MM.1S (cell line): ENCODE measurements at regions not wholly inside any gene's neighbourhood (a gene's known extent, or its start where the extent isn't known, plus 50 kb on each side); places are given as distances from the start of the nearest gene placed in this dataset.

Experiments used
- DNase-seq: peaks from one replicate; pipeline ENCODE4 v3.0.0-alpha.2; 2015
- H2AFZ ChIP-seq: fragments of 300-600 bp; sonication (generic); 2 replicates; pipeline ENCODE4 v1.6.0; 2016; ENCODE audit warnings: antibody characterized with exemption, low read length
- H3F3A ChIP-seq: fragments of 300-600 bp; sonication (generic); 2 replicates; pipeline ENCODE4 v1.6.1; 2016; ENCODE audit warnings: mild to moderate bottlenecking, antibody characterized with exemption, low read length, moderate library complexity, mixed read lengths; ENCODE audit not compliant: insufficient read depth
- H3K27ac ChIP-seq: fragments of 300-600 bp; sonication (generic); 2 replicates; pipeline ENCODE4 v1.5.1; 2016; ENCODE audit warnings: mild to moderate bottlenecking, low read length
- H3K27me3 ChIP-seq: fragments of 300-600 bp; sonication (generic); replicated peaks from 2 replicates; pipeline ENCODE4 v1.6.0; 2016; ENCODE audit warnings: low read length; ENCODE audit not compliant: insufficient read depth
- H3K36me3 ChIP-seq: fragments of 300-600 bp; sonication (generic); replicated peaks from 2 replicates; pipeline ENCODE4 v1.6.1; 2016; ENCODE audit warnings: mild to moderate bottlenecking, low read length, mixed read lengths; ENCODE audit not compliant: insufficient read depth
- H3K4me1 ChIP-seq: fragments of 300-600 bp; sonication (generic); 2 replicates; pipeline ENCODE4 v1.6.1; 2016; ENCODE audit warnings: low read length, mixed read lengths
- H3K4me2 ChIP-seq: fragments of 300-600 bp; sonication (generic); 2 replicates; pipeline ENCODE4 v1.6.0; 2016; ENCODE audit warnings: low read depth, low read length
- H3K4me3 ChIP-seq: fragments of 300-600 bp; sonication (generic); 2 replicates; pipeline ENCODE4 v1.5.1; 2016; ENCODE audit warnings: low read length, mixed read lengths
- H3K79me2 ChIP-seq: fragments of 300-600 bp; sonication (generic); 2 replicates; pipeline ENCODE4 v1.6.1; 2016; ENCODE audit warnings: mixed run types, low read length, mixed read lengths
- H3K9ac ChIP-seq: fragments of 300-600 bp; sonication (generic); 2 replicates; pipeline ENCODE4 v1.6.1; 2016; ENCODE audit warnings: low read length, mixed read lengths
- H3K9me2 ChIP-seq: fragments of 300-600 bp; sonication (generic); replicated peaks from 2 replicates; pipeline ENCODE4 v1.6.1; 2016; ENCODE audit warnings: mild to moderate bottlenecking, low read length, mixed read lengths; ENCODE audit not compliant: insufficient read depth
- H3K9me3 ChIP-seq: fragments of 300-600 bp; sonication (generic); replicated peaks from 2 replicates; pipeline ENCODE4 v1.6.1; 2016; ENCODE audit warnings: mild to moderate bottlenecking, low read length, mixed read lengths; ENCODE audit not compliant: insufficient read depth
- H4K20me1 ChIP-seq: fragments of 300-600 bp; sonication (generic); 2 replicates; pipeline ENCODE4 v1.6.1; 2016; ENCODE audit warnings: mild to moderate bottlenecking, low read length, moderate library complexity, mixed read lengths; ENCODE audit not compliant: insufficient read depth
- EZH2 ChIP-seq: fragments of 300-600 bp; sonication (generic); optimal IDR thresholded peaks from 2 replicates; pipeline ENCODE3; 2017; ENCODE audit warnings: low read depth, mild to moderate bottlenecking, antibody characterized with exemption, low read length, mixed read lengths
- EZH2phosphoT487 ChIP-seq: fragments of 300-600 bp; sonication (generic); IDR thresholded peaks from 2 replicates; pipeline ENCODE4 v1.6.1; 2018; ENCODE audit warnings: antibody characterized with exemption, low read length
- TF ChIP-seq, protein P1 (sequence below): fragments of 300-600 bp; sonication (generic); IDR thresholded peaks from 2 replicates; pipeline ENCODE4 v1.5.1; 2016; ENCODE audit warnings: antibody characterized with exemption, low read length, mixed read lengths

GRCh38 chr11:95345651-95346050, 114.6 kb upstream of the SESN3 start:
- Histone ChIP-seq H3K4me1 (no peaks in the 10 kb centered on the region), H3K9ac (no peak overlapping the region), H3K9me2 (no peaks in the 10 kb centered on the region), H3K27me3 (peaks cover 84% of the 10 kb centered on the region), H3K36me3 (no peaks in the 10 kb centered on the region), H3F3A (no peaks in the 10 kb centered on the region), H3K9me3 (no peaks in the 10 kb centered on the region), H3K4me2 (no peak overlapping the region), H4K20me1 (no peaks in the 10 kb centered on the region), H3K27ac (no peak overlapping the region), H3K4me3 (no peak overlapping the region), H3K79me2 (no peaks in the 10 kb centered on the region), H2AFZ (no peak overlapping the region)
- TF ChIP-seq, protein P1, sequence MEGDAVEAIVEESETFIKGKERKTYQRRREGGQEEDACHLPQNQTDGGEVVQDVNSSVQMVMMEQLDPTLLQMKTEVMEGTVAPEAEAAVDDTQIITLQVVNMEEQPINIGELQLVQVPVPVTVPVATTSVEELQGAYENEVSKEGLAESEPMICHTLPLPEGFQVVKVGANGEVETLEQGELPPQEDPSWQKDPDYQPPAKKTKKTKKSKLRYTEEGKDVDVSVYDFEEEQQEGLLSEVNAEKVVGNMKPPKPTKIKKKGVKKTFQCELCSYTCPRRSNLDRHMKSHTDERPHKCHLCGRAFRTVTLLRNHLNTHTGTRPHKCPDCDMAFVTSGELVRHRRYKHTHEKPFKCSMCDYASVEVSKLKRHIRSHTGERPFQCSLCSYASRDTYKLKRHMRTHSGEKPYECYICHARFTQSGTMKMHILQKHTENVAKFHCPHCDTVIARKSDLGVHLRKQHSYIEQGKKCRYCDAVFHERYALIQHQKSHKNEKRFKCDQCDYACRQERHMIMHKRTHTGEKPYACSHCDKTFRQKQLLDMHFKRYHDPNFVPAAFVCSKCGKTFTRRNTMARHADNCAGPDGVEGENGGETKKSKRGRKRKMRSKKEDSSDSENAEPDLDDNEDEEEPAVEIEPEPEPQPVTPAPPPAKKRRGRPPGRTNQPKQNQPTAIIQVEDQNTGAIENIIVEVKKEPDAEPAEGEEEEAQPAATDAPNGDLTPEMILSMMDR = no peak
- no peak for TF ChIP-seq EZH2
- TF ChIP-seq EZH2phosphoT487 = no peak
- DNase-seq = peak; percentile 19

DNA sequence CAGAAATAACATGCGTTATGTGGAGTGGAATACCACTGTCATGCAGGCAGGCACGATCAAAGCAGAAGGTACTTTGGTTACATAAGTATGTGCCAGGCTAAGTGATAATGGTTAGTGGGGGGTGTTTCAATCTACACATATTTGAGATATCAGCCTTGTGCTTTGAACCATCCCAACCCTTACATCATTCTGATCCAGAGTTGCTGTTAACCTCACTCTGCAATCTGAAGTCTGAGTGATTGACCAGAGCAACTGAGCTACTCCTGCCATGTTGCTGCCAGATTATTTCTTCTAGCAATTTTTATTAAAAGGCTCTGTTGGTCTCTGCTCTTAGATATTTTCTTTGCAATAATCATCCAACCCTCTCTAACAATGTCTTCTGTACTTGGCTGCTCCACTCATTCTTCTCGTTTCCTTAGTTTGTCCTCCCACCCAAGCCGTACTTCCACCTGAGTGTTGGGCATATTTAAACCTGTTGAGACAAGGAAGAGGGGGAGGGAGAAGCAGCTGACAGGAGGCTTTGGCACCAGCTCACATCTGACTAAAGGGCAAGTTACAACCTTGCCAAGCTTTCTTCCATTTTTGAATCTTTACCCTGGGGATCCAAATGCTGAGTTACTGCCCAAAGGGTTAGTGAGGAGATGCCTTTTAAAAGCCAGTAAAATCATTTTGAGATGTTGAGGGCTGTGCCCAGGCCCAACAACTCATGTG, 114.1 kb upstream of the SESN3 start:
- Histone ChIP-seq H3K27me3 (peaks cover 89% of the 10 kb centered on the region), H3K4me3 (no peak overlapping the region), H3K36me3 (no peaks in the 10 kb centered on the region), H3K27ac (no peak overlapping the region), H3K9ac (no peak overlapping the region), H3K4me1 (peaks cover under 1% of the 10 kb centered on the region), H3K4me2 (no peak overlapping the region), H3F3A (no peaks in the 10 kb centered on the region), H3K9me2 (no peaks in the 10 kb centered on the region), H2AFZ (no peak overlapping the region), H3K9me3 (no peaks in the 10 kb centered on the region), H3K79me2 (no peaks in the 10 kb centered on the region), H4K20me1 (0 out of 2 replicates have a peak, but pooled peaks cover 2% of the 10 kb centered on the region)
- TF ChIP-seq EZH2 = no peak
- TF ChIP-seq, protein P1 = no peak
- TF ChIP-seq EZH2phosphoT487 = no peak
- DNase-seq = no peak

DNA sequence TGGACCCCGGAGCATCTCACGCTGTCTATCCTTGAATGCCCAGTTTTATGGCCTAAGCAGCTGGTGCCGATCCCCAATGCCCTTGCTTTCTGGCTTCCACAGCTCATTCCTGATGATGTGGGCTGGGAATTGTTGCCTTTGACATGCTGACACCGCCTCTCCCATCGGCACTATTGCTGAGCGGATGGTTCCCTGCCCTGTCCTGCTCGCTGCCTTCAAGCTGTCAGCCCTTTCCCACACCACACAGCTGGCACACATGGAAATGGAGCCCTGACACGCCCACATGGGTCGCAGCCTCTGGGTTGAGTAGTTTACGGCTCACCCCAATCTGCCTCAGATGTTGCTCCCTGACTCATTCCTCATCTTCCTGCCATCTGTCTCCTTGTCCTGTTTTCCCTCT, 110.2 kb upstream of the SESN3 start:
- Histone ChIP-seq H3K4me3 (no peak overlapping the region), H2AFZ (no peak overlapping the region), H3K27ac (no peak overlapping the region), H3K9me3 (no peaks in the 10 kb centered on the region), H3K27me3 (peaks cover 71% of the 10 kb centered on the region), H3F3A (peaks cover 17% of the 10 kb centered on the region), H3K9me2 (no peaks in the 10 kb centered on the region), H4K20me1 (0 out of 2 replicates have a peak, but pooled peaks cover 2% of the 10 kb centered on the region), H3K36me3 (no peaks in the 10 kb centered on the region), H3K79me2 (no peaks in the 10 kb centered on the region), H3K9ac (no peak overlapping the region), H3K4me2 (no peak overlapping the region), H3K4me1 (peaks cover 30% of the 10 kb centered on the region)
- no peak for DNase-seq
- TF ChIP-seq EZH2 = no peak
- TF ChIP-seq EZH2phosphoT487 = no peak
- TF ChIP-seq, protein P1 = no peak
